Central memory CD8-positive, alpha-beta T cell (primary cell): ENCODE measurements at regions not wholly inside any gene's neighbourhood (a gene's known extent, or its start where the extent isn't known, plus 50 kb on each side); places are given as distances from the start of the nearest gene placed in this dataset.

Source experiments
- ATAC-seq: fragments of 150-1000 bp; cut with Tn5 transposase; replicated peaks from 2 replicates; pipeline ENCODE4 v1.10.0; 2022; ENCODE audit warnings: mild to moderate bottlenecking, moderate FRiP score, moderate number of reproducible peaks; ENCODE audit not compliant: poor library complexity, severe bottlenecking; ENCODE audit errors: extremely low read depth
- DNase-seq, 2 donors: peaks; one replicate each; pipeline ENCODE4 v3.0.0; 2021; ENCODE audit warnings: low spot score in 2 of 2
- H3K27ac Mint-ChIP-seq: one replicate; pipeline ENCODE4 v1.8.0; 2022; ENCODE audit warnings: low read depth, mild to moderate bottlenecking, moderate library complexity, mixed read lengths
- H3K27me3 Mint-ChIP-seq: one replicate; pipeline ENCODE4 v1.8.0; 2022; ENCODE audit warnings: mixed read lengths
- H3K36me3 Mint-ChIP-seq: one replicate; pipeline ENCODE4 v1.8.0; 2022; ENCODE audit warnings: mild to moderate bottlenecking, moderate library complexity, mixed read lengths; ENCODE audit not compliant: insufficient read depth
- H3K4me1 Mint-ChIP-seq: one replicate; pipeline ENCODE4 v1.8.0; 2022; ENCODE audit warnings: mixed read lengths
- H3K4me3 Mint-ChIP-seq: one replicate; pipeline ENCODE4 v1.8.0; 2022; ENCODE audit warnings: mild to moderate bottlenecking, moderate library complexity, mixed read lengths
- H3K9me3 Mint-ChIP-seq: one replicate; pipeline ENCODE4 v1.8.0; 2022; ENCODE audit warnings: mixed read lengths

DNA sequence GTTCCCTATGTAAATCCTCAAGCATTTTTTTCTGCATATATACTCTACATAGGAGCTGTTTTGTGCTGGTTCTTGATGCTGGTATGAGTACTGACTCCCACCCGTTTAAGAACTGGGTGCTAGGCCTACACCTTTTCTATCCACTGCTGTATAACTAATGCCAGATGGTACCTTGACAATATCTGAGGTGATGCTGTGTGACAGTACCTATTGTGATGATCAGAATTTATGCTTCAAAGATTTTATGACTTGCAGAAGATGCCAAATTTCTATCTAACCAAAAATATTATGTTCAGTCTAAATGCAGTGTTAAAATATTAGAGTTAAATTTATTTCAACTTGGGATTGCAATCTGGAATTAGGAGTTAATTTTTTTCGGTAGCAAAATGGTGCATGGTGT is 272.3 kb upstream of the NOVA1 start:
- H3K36me3 Mint-ChIP-seq: no peaks in the 10 kb centered on the region
- ATAC-seq (no peak), DNase-seq (no peak)
- no peaks in the 10 kb centered on the region for H3K27me3 Mint-ChIP-seq
- no peak overlapping the region for H3K4me3 Mint-ChIP-seq
- H3K9me3 Mint-ChIP-seq: peaks cover 23% of the 10 kb centered on the region
- no peak overlapping the region for H3K27ac Mint-ChIP-seq
- no peaks in the 10 kb centered on the region for H3K4me1 Mint-ChIP-seq

DNA sequence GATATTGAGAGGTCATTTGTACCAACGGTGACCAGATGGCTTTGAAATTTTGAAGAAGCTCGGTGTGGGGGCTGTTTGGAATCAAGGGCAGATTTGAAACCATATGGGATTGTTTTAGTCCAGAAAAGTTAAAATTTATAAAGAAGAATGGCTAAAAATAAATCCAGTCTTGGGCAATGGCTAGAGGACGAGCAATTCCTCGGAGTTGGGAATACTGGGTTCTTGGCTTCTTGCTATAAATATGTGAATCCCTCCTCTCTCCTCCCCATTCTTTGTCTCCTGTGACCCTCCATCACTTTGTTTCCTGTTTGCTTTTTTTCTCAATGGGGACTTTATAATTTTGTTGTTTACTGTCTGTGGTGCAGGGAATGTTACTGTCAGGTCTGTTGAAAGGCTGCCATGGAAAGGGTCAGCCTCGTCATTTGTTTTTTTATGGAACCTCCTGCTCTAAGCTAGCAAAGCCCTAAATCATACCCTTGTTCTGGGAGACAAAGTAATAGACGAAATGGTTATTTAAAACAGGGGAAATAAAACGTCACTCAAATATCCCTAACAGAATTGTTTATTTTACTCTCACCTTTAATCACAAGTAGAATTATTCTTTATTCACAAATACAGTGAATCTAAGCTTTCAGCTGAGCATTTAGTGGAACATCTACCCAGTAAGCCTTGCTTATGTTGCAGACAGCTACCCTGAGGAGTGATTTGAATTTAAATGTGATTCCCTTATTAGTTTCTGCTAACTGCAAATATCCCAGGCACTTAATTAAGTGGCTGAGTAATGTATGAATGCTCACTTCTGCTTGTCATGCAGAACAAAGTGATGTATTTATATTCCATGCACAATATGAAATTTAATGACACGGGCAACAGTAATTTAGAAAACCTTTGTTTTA is 273.1 kb upstream of the NOVA1 start:
- Mint-ChIP-seq H3K4me1 (no peaks in the 10 kb centered on the region), H3K9me3 (peaks cover 23% of the 10 kb centered on the region), H3K36me3 (no peaks in the 10 kb centered on the region), H3K4me3 (no peak overlapping the region), H3K27ac (no peak overlapping the region), H3K27me3 (no peaks in the 10 kb centered on the region)
- no peak for ATAC-seq
- DNase-seq: no peak

DNA sequence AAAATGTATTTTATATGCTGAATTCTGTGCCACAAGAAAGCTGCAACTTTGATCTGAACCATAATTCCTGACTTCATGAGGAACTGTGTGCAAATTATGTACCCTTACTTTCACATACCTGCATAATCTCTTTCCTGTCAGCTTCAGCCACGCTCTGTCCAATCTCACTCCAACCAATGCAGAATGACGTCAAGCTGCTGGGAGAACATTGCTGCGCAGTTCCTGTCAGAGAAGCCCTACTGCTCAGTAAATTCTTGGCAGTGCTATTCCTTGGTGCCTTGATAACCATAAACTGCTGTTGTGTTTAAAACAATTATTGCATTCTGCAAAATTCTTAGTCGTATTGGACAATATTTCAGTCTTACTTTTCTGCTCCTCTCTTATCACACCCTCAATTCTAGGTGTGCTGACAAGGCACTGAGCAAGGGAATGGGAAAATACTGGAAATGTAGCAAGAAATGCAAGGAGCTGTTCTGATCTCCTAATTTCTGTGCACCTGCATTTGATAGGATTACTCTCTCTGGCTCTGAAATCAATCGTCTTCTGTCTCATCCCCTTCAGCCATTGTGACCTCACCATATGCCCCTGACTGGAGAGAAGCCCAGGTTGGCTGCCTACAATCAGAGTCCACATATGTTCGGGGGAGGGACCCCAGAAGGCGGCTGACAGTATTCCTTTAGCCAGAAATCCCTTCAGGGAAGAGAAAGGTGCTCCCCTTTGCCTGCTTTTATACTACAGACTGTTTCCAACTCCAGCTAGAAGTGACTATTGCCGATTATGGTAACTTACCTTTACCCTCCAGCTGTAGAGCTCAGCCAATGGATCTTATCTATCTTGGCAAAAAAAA is 274.9 kb upstream of the NOVA1 start:
- peaks cover 29% of the 10 kb centered on the region for H3K9me3 Mint-ChIP-seq
- DNase-seq (no peak), ATAC-seq (no peak)
- no peak overlapping the region for H3K4me3 Mint-ChIP-seq
- no peaks in the 10 kb centered on the region for H3K36me3 Mint-ChIP-seq
- H3K4me1 Mint-ChIP-seq: no peaks in the 10 kb centered on the region
- no peaks in the 10 kb centered on the region for H3K27me3 Mint-ChIP-seq
- H3K27ac Mint-ChIP-seq: no peak overlapping the region

DNA sequence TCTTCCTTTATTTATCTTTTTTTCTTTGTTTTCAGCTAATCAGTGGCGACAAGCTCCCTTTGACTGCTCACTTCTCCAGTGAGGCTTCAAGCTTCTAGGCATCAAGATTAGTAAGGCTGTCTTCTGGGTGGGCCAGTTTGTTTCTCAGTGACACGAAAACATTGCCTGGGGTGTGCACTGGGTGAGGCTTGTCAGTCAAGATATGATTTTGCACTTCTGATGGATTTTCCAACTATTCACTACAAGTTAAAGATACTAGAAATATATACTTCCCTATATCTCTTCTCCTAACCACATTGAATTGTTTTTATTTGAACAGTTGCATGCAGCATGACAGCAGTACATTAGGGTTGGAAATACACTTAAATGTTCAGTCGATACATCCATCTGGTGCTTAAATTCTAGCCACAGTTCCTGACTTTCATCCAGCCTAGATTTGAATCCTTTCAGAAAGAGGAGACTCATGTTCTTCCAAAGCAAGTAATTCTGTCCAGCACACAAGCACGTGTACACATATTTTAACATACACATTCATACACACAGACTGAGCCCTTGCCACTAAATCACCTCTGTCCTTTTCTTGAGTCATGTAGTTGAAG is 275.6 kb upstream of the NOVA1 start:
- Mint-ChIP-seq H3K4me1 (no peaks in the 10 kb centered on the region), H3K36me3 (no peaks in the 10 kb centered on the region), H3K4me3 (no peak overlapping the region), H3K27me3 (no peaks in the 10 kb centered on the region), H3K9me3 (peaks cover 29% of the 10 kb centered on the region), H3K27ac (no peak overlapping the region)
- no peak for DNase-seq
- ATAC-seq: no peak

DNA sequence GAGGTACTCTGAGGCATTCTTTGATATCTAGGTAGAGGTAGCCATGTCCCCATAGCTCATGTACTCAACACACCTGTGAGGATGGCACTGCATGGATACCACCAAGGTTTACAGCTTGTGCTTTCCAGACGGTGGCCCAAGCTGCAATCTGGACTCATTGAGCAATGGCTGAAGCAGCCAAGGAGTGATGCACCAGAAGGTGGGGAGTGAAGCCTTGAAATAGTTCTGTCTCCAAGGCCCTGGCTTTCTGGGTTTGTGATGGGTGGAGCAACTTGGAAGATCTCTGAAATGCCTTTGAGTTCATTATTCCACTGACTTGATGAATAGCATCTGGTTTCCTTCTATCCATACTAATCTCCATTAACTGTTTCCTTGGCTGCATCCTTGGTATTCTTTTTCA is 290.0 kb upstream of the NOVA1 start:
- H3K27me3 Mint-ChIP-seq: no peaks in the 10 kb centered on the region
- H3K4me1 Mint-ChIP-seq: no peaks in the 10 kb centered on the region
- H3K9me3 Mint-ChIP-seq: peaks cover 15% of the 10 kb centered on the region
- no peak overlapping the region for H3K4me3 Mint-ChIP-seq
- ATAC-seq: no peak
- DNase-seq: no peak
- H3K36me3 Mint-ChIP-seq: no peaks in the 10 kb centered on the region
- H3K27ac Mint-ChIP-seq: no peak overlapping the region

DNA sequence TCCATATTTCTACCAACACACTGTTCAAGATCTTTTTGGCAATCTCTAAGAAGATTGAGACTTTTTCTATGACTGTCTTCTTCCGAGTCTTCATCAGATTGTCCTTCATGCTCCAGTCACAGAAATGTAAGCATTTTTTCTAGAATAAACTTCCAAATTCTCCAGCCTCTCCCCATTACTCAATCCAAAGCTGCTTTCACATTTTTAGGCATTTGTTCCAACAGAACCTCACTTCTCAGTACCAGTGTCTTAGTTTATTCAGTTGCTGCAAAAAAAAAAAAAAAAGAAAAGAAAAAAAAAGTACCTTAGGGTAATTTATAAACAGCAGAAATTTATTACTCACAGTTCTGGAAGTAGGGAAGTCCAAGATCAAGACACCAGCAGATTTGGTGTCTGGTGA is 290.8 kb upstream of the NOVA1 start:
- DNase-seq (no peak), ATAC-seq (no peak)
- Mint-ChIP-seq H3K27me3 (no peaks in the 10 kb centered on the region), H3K27ac (no peak overlapping the region), H3K4me1 (no peaks in the 10 kb centered on the region), H3K4me3 (no peak overlapping the region), H3K9me3 (peaks cover 15% of the 10 kb centered on the region), H3K36me3 (no peaks in the 10 kb centered on the region)

DNA sequence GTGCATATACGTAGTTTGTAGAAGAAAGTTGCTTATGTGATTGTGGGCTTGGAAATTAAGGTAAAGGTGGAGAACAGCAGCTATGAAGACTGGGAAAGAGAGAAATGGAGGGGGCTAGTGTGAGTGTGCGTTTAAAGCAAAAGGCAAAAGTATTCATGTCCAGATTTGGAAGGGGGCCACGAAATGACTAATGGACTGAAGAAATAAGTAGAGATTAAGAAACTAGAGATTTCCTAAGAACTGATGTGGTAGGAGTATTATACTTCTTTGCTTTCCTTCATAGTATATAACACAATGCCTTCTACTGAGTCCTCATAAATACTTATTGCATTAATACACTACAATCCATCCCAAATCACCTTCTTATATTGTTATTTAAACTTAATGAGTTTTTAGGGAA is 298.6 kb upstream of the NOVA1 start:
- no peak overlapping the region for H3K4me3 Mint-ChIP-seq
- no peaks in the 10 kb centered on the region for H3K27me3 Mint-ChIP-seq
- ATAC-seq: no peak
- no peaks in the 10 kb centered on the region for H3K36me3 Mint-ChIP-seq
- H3K27ac Mint-ChIP-seq: no peak overlapping the region
- H3K4me1 Mint-ChIP-seq: no peaks in the 10 kb centered on the region
- peaks cover 25% of the 10 kb centered on the region for H3K9me3 Mint-ChIP-seq
- DNase-seq: no peak

DNA sequence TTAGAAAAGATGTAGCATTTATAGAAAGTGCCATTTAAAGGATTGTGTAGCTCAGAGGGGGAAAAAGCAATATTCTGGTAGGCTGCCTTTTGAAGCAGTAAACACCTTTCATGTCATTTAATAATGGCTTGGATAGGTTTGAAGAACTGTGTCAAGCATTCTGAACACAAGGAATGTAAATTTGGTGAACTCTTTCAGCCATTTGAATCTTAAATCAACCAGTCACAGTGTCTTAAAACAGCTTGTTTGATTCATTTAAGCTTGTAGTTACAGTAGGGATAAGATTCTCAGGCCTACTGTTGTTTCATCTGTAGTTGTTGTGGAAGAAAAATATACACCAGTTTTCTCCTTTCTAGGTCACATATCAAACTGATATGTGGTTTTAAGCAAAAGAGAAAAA is 299.4 kb upstream of the NOVA1 start:
- Mint-ChIP-seq H3K4me1 (no peaks in the 10 kb centered on the region), H3K4me3 (no peak overlapping the region), H3K36me3 (no peaks in the 10 kb centered on the region), H3K27me3 (no peaks in the 10 kb centered on the region), H3K27ac (no peak overlapping the region), H3K9me3 (peaks cover 29% of the 10 kb centered on the region)
- no peak for ATAC-seq
- no peak for DNase-seq

DNA sequence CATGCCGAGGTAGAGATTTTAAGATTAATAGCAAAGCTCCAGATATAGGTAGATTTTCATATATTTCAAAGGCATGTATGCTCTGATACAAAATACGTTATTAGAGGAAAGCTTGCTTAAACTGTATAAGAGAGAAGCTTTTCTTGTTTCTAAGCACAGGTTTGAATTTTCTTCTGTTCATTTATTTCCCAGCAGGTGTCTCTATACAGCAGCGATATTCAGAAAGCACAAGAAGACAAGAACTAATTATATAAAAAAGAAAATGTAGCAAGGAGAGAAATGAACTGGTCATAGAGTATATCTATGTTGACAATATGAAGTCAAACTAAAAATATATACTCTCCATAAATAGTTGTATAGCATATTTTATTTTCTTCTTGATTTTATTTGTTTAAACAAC is 307.4 kb upstream of the NOVA1 start:
- H3K4me3 Mint-ChIP-seq: no peak overlapping the region

DNA sequence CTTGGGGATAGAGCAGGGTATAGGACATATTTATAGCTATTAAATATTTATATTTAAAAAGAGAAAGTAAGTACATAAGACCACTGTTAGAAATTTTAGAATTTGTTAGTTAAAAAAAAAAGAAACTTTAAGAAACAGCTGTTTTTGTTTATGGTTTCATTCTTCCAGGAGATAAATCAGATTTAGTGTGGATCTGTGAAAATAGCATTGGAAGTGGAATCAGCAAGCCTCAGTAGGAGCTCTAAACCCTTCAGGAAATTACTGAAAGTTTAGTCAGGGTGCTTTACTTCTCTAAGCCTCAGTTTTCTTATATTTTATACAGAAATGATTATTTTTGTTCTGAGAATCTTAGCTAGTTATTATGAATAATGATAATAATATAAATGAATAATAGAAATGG is 316.0 kb upstream of the NOVA1 start:
- H3K4me3 Mint-ChIP-seq: no peak overlapping the region
- no peaks in the 10 kb centered on the region for H3K27me3 Mint-ChIP-seq
- H3K4me1 Mint-ChIP-seq: no peaks in the 10 kb centered on the region
- no peak for DNase-seq
- peaks cover 12% of the 10 kb centered on the region for H3K9me3 Mint-ChIP-seq
- ATAC-seq: no peak
- no peaks in the 10 kb centered on the region for H3K36me3 Mint-ChIP-seq
- no peak overlapping the region for H3K27ac Mint-ChIP-seq

More for the DNA sequence above, 307.4 kb upstream of the NOVA1 start:
- H3K27me3 Mint-ChIP-seq: no peaks in the 10 kb centered on the region
- H3K9me3 Mint-ChIP-seq: peaks cover 8% of the 10 kb centered on the region
- ATAC-seq: no peak
- DNase-seq: no peak
- H3K4me1 Mint-ChIP-seq: no peaks in the 10 kb centered on the region
- H3K36me3 Mint-ChIP-seq: no peaks in the 10 kb centered on the region
- no peak overlapping the region for H3K27ac Mint-ChIP-seq

DNA sequence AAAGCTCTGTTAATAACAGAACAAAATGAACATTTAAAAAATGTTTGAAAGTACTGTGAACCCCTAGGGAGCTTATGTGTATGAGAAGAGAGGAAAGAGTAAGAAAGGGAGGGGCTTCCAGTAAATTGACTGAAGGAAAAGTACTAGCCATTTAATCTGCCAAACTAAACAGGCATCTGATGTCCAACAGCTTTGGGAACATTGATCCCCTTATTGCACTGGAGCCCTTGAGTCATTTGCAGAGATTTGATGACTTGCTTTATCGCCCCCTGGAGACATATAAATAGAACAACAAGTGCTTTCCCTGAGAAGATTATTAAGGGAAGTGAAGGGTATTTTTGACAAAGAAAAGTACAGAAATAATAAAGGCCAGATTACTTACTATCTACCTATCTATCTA is 319.3 kb upstream of the NOVA1 start:
- Mint-ChIP-seq H3K27ac (no peak overlapping the region), H3K36me3 (no peaks in the 10 kb centered on the region), H3K9me3 (peaks cover 24% of the 10 kb centered on the region), H3K4me1 (no peaks in the 10 kb centered on the region), H3K4me3 (no peak overlapping the region), H3K27me3 (no peaks in the 10 kb centered on the region)
- DNase-seq: no peak
- no peak for ATAC-seq

DNA sequence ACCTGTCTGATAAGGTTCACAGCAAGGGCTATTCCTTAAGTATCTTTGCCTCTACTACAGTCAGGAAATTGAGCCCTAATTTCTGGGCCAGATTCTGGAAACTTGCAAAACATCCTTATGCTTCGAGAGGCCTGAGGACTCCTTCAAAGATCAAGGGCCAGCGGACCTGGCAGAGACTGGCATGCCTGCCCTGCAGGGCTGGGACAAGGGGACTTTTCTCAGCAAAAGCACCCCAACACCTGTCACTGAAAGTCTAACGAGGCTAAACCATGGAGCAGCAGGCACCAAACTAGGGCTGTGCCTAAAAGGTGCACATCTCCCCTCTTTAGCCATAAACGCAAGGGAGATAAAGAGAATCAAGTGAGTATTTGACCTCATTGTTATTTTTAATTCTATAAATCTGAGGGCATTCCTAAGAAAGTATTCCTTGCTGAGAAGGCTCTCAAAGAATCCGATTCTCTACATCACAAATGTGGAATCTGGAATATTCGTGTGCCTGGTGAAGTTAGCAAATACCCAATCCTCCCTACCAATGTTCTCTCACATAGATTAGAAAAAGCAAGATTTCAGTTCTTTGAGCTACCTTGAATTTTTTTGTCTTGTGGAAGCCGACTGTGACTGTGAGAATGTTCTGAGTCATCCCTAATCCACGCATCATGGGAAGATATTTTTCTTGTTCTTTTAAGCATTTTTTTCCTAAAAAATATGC is 328.2 kb upstream of the NOVA1 start:
- H3K27ac Mint-ChIP-seq: no peak overlapping the region
- H3K36me3 Mint-ChIP-seq: no peaks in the 10 kb centered on the region
- DNase-seq (no peak), ATAC-seq (no peak)
- H3K4me1 Mint-ChIP-seq: no peaks in the 10 kb centered on the region
- H3K9me3 Mint-ChIP-seq: peaks cover 12% of the 10 kb centered on the region
- no peaks in the 10 kb centered on the region for H3K27me3 Mint-ChIP-seq
- no peak overlapping the region for H3K4me3 Mint-ChIP-seq
